ENCODE measurements at regions not wholly inside any gene's neighbourhood (a gene's known extent, or its start where the extent isn't known, plus 50 kb on each side); places are given as distances from the start of the nearest gene placed in this dataset.

DNA sequence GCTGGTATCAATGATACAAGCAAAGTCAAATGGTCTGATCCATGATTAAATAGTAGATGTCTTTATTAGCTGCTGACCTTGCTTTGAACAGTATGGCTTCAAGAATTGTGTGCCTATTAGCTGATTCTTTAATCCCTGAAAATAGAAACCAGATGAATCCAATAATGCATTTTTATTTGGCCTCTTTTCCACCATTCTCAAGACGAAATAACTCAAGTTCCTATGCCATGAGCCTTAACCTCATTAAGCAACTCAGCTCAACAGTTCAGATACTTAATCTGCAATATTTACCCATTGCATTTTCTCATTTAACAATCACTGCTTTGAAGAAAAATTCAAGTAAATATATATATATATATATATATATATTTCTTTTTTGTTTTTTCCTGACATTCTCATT is 588.6 kb upstream of the MEF2C start:
- TF ChIP-seq, protein P1, sequence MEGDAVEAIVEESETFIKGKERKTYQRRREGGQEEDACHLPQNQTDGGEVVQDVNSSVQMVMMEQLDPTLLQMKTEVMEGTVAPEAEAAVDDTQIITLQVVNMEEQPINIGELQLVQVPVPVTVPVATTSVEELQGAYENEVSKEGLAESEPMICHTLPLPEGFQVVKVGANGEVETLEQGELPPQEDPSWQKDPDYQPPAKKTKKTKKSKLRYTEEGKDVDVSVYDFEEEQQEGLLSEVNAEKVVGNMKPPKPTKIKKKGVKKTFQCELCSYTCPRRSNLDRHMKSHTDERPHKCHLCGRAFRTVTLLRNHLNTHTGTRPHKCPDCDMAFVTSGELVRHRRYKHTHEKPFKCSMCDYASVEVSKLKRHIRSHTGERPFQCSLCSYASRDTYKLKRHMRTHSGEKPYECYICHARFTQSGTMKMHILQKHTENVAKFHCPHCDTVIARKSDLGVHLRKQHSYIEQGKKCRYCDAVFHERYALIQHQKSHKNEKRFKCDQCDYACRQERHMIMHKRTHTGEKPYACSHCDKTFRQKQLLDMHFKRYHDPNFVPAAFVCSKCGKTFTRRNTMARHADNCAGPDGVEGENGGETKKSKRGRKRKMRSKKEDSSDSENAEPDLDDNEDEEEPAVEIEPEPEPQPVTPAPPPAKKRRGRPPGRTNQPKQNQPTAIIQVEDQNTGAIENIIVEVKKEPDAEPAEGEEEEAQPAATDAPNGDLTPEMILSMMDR (IDR thresholded peaks at IDR 0.05): no peak
- no peak for TF ChIP-seq ZFX (IDR thresholded peaks at IDR 0.05; ENCODE audit: borderline replicate concordance)
- H3K27ac ChIP-seq: no peak overlapping the region

DNA sequence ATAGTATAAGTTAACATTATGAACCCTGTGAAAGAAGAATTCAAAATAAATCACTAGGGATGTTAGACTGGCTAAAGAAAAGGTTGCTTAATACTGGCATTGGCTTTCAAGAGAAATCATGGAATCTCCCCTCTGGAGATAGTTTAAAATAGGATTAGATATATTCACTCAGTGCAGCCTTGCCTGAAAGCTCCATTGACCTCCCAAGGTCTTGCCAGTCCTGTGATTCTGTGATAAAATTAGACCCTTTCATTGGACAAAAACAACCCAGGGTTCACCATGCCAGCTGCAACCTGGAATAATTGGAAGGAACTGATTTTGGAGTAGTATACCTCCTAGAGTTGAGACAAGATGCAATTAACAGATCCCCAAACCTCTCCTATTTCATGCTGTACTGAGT is 588.1 kb upstream of the MEF2C start:
- no peak for TF ChIP-seq ZFX (IDR thresholded peaks at IDR 0.05; ENCODE audit: borderline replicate concordance)
- TF ChIP-seq, protein P1 (IDR thresholded peaks at IDR 0.05): no peak
- no peak overlapping the region for H3K27ac ChIP-seq

DNA sequence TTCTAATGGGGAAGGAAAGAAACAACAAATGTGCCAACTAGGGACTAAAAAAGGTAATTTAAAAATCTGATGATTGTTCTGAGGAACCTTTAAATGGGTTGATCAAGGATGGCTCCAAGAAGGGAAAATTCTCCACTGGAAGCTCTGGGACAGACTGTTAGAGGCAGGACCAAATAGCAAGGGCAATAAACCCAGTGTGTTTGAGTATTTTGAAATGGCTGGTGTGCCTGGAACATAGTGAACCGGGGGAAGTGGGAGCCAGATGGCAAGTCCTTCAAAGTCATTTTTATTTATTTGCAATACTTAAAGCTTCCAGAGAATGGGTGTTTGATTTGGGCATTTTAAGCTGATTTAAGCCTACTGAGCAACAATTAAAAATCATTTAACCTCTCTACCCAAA is 587.7 kb upstream of the MEF2C start:
- no peak for TF ChIP-seq ZFX (IDR thresholded peaks at IDR 0.05; ENCODE audit: borderline replicate concordance)
- TF ChIP-seq, protein P1 (IDR thresholded peaks at IDR 0.05): no peak
- H3K27ac ChIP-seq: no peak overlapping the region

DNA sequence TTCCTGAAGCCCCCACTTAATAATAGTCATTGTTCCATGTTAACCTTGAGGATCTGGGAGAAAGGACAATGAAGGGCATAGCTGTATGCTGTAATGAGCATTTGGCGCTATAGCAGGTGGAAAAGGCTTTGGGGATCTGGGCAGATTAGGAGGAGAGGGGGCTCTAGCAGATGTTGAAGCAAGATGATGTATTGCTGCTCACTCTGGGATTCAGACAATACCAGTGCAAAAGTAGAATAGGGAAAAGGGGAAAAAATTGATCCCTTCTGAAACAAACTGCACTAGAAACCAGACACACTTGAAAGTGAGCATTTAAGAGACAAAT is 575.3 kb upstream of the MEF2C start:
- no peak overlapping the region for H3K27ac ChIP-seq
- TF ChIP-seq ZFX (IDR thresholded peaks at IDR 0.05; ENCODE audit: borderline replicate concordance): no peak
- TF ChIP-seq, protein P1 (IDR thresholded peaks at IDR 0.05): no peak

DNA sequence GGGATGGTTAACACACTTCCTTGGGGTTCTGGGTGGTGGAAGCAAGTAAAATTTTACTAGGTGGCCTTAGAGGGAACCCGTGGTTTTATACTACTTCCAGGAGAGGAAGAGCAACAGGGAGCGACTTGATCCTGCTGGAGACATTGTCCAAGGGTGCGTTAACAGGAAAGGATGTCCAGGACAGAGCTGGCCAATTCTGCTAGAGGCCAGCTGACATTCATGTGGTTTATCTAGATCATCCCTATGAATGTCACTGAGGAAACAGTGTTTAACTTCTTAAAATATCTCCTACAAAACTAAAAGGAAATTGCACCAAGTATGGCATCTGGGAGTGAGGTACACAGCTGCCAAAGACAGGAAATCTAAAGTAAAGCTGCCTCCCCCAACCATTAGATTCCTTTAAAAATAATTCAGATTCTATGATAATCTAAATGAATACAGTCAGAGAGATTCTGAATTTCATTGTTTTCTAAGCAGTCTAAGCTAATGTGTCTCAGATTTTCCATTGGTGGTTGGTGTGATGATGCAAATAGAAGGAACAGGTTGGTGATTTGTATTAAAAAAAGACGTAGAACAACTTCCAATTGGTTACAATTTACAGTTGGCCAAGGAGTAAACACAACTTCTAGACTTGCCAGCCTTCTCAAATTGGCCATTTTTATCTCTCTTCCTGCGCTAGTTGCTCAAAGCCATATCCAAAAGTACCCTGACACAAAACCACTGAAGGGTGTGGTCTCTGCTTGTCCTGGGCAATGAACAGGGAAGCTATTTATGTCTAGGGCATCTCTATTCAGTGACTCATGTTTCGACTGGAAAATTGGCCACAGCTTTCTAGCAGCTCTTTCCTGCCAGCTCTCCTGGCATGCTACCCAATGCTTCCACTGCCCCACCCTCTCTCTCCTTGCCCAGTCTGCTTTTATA is 574.7 kb upstream of the MEF2C start:
- H3K27ac ChIP-seq: no peak overlapping the region
- TF ChIP-seq ZFX (IDR thresholded peaks at IDR 0.05; ENCODE audit: borderline replicate concordance): no peak
- TF ChIP-seq, protein P1 (IDR thresholded peaks at IDR 0.05): no peak

DNA sequence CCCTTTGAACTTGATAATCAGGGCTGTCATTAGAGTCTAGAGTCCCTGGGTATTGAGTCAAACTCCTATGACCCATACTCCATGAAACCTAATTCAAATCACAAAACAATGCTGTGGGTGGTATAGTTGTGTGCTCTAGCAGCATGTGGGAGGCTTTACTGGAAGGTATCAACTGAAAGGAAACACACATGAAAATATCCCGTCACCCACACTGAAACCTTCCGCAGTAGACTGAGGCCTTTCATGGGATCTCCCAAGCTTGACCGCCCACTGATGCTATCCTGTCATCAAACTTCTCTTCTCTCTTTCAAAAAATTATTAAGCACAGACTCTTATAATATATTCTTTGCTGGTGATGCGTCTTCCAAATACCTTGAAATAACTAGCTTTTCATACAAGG is 569.1 kb upstream of the MEF2C start:
- H3K27ac ChIP-seq: no peak overlapping the region
- no peak for TF ChIP-seq ZFX (IDR thresholded peaks at IDR 0.05; ENCODE audit: borderline replicate concordance)
- TF ChIP-seq, protein P1 (IDR thresholded peaks at IDR 0.05): no peak

DNA sequence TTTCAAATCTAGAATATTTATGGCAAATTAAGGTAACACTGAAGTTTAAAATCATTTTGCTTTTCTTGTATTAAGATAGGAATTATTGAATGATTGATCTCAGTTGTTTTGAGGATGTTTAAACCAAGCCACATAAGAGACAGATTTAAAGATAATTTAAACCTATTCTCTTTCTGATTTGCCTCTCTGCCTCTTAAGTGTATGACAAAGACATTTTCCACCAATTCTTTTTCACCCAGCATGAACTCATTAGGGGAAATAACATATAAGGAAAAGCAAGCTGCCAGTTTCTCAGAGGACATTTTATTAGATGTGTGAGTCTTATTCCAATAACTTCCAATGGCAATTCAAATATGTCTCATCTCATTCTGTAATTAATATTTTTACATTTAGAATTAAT is 568.3 kb upstream of the MEF2C start:
- TF ChIP-seq ZFX (IDR thresholded peaks at IDR 0.05; ENCODE audit: borderline replicate concordance): no peak
- TF ChIP-seq, protein P1 (IDR thresholded peaks at IDR 0.05): no peak
- H3K27ac ChIP-seq: no peak overlapping the region
